ENCODE measurements at regions not wholly inside any gene's neighbourhood (a gene's known extent, or its start where the extent isn't known, plus 50 kb on each side); places are given as distances from the start of the nearest gene placed in this dataset.

DNA sequence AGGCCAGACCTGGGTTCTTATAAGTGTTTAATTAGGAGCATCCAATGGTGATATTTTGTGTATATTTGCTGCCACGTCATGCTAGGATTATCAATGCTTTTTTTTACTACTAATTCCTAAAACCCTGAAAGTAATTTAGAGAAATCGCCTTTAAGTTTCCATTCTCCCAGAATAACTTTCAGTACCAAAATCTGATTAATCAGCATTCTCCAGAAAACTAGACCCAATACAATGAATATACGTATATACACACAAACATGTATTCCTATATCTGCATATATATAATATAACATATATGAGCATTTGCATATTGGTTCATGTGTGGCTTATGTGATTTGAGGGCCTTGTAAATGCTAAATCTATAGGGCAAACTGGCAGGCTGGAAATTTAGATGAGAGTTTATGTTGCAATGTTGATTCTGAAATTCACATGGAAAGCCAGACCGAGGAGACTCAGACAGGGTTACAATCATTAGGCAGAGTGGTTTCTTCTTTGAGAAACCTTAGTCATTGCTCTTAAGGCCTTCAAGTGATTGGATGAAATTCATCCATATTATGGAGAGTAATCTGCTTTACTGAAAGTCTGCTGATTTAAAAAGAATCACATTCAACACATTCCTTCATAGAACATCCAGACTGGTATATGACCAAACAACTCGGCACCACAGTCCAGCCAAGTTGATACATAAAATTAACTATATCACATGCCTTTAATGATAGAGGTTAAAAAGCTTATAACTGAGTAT lies 65.9 kb upstream of the RGPD4 start:
- BruUV-seq (replicated peaks) = no TSS peak
- Histone ChIP-seq H2AFZ (no peak overlapping the region), H3K79me2 (ENCODE audit: low read depth) (no peaks in the 10 kb centered on the region), H4K20me1 (ENCODE audit: insufficient read depth) (no peaks in the 10 kb centered on the region), H3K9me3 (ENCODE audit: insufficient read depth, low read depth) (no peaks in the 10 kb centered on the region), H3F3A (ENCODE audit: insufficient read depth, low read depth) (no peaks in the 10 kb centered on the region), H3K4me1 (replicated peaks; ENCODE audit: insufficient read depth) (no peaks in the 10 kb centered on the region), H3K27me3 (ENCODE audit: insufficient read depth, low read depth) (no peaks in the 10 kb centered on the region), H3K4me3 (no peak overlapping the region), H3K4me2 (no peak overlapping the region), H3K9me2 (ENCODE audit: insufficient read depth) (no peaks in the 10 kb centered on the region), H3K36me3 (ENCODE audit: low read depth) (no peaks in the 10 kb centered on the region), H3K27ac (no peak overlapping the region)
- ChIA-PET POLR2A (ENCODE audit: unreplicated experiment) (interaction anchor here (0.6 kb wide), 1 partner anchor 462 kb away, joined by 4 read pairs; no protein-coding TSS in a partner anchor), CTCF (no interaction called here)
- DNase-seq = no peak
- TF ChIP-seq EZH2 (IDR thresholded peaks at IDR 0.05; ENCODE audit: low read depth) = no peak
- TF ChIP-seq, protein P1, sequence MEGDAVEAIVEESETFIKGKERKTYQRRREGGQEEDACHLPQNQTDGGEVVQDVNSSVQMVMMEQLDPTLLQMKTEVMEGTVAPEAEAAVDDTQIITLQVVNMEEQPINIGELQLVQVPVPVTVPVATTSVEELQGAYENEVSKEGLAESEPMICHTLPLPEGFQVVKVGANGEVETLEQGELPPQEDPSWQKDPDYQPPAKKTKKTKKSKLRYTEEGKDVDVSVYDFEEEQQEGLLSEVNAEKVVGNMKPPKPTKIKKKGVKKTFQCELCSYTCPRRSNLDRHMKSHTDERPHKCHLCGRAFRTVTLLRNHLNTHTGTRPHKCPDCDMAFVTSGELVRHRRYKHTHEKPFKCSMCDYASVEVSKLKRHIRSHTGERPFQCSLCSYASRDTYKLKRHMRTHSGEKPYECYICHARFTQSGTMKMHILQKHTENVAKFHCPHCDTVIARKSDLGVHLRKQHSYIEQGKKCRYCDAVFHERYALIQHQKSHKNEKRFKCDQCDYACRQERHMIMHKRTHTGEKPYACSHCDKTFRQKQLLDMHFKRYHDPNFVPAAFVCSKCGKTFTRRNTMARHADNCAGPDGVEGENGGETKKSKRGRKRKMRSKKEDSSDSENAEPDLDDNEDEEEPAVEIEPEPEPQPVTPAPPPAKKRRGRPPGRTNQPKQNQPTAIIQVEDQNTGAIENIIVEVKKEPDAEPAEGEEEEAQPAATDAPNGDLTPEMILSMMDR (conservative IDR thresholded peaks at IDR 0.05) = no peak
- intact Hi-C loops (cut with micrococcal nuclease; ENCODE audit: unreplicated experiment) = no loop called here

DNA sequence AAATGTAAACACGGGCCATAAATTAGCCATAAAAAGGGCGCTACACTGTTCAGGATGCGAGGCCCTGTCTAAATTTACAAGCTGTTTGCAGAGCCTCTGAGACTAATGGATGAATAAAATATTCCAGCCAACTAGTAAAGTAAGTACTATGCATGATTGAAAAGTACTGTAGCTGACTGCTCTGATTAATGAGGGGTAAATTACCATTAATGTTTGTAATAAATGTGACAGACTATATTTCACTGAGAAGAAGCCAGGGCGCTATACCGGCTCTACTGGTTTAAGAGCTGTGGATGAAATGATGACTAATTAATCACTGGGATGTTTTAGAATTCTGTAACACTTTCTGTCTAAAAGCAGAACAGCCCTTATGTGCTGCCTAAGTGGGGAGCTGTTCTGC lies 54.3 kb upstream of the RGPD4 start:
- H3K9me3 ChIP-seq (ENCODE audit: insufficient read depth, low read depth) = no peaks in the 10 kb centered on the region
- H3F3A ChIP-seq (ENCODE audit: insufficient read depth, low read depth) = no peaks in the 10 kb centered on the region
- H3K79me2 ChIP-seq (ENCODE audit: low read depth) = no peaks in the 10 kb centered on the region
- H3K4me3 ChIP-seq = no peak overlapping the region
- no peaks in the 10 kb centered on the region for H3K4me1 ChIP-seq (replicated peaks; ENCODE audit: insufficient read depth)
- no peak overlapping the region for H3K27ac ChIP-seq
- POLR2A ChIA-PET (ENCODE audit: unreplicated experiment) = no interaction called here
- no peaks in the 10 kb centered on the region for H3K9me2 ChIP-seq (ENCODE audit: insufficient read depth)
- no peak for DNase-seq
- no peak overlapping the region for H2AFZ ChIP-seq
- no peaks in the 10 kb centered on the region for H3K36me3 ChIP-seq (ENCODE audit: low read depth)
- no TSS peak for BruUV-seq (replicated peaks)
- CTCF ChIA-PET = interaction anchor here (0.6 kb wide), 1 partner anchor 161 kb away, joined by 6 read pairs; no protein-coding TSS in a partner anchor
- H3K4me2 ChIP-seq = no peak overlapping the region
- TF ChIP-seq EZH2 (IDR thresholded peaks at IDR 0.05; ENCODE audit: low read depth) = no peak
- TF ChIP-seq, protein P1 (conservative IDR thresholded peaks at IDR 0.05) = no peak
- no peaks in the 10 kb centered on the region for H4K20me1 ChIP-seq (ENCODE audit: insufficient read depth)
- H3K27me3 ChIP-seq (ENCODE audit: insufficient read depth, low read depth) = peaks cover 9% of the 10 kb centered on the region
- intact Hi-C loops (cut with micrococcal nuclease; ENCODE audit: unreplicated experiment) = no loop called here

DNA sequence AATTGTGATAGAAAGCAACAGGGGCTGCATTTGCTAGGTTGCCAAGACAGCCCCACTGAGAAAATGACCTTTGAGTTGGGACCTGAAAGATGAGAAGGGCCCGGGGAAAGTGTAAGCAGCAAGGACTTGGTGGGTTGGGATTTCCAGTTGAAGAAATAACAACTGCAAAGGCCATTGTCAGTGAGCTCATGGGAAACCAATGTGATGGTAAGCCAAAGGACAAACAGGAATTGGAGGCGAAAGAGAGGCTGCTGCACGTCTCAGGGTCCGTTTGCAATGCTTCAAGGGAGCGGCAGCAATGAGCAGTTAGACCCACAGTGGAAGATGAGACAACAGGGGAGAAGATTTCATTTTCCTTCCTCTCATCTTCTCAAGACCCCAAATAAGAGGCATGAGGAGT lies 51.5 kb upstream of the RGPD4 start:
- Histone ChIP-seq H3K9me2 (ENCODE audit: insufficient read depth) (no peaks in the 10 kb centered on the region), H4K20me1 (ENCODE audit: insufficient read depth) (no peaks in the 10 kb centered on the region), H3F3A (ENCODE audit: insufficient read depth, low read depth) (no peaks in the 10 kb centered on the region), H3K9me3 (ENCODE audit: insufficient read depth, low read depth) (no peaks in the 10 kb centered on the region), H3K27ac (no peak overlapping the region), H3K4me3 (no peak overlapping the region), H3K4me2 (no peak overlapping the region), H3K27me3 (ENCODE audit: insufficient read depth, low read depth) (peaks cover 11% of the 10 kb centered on the region), H2AFZ (no peak overlapping the region), H3K4me1 (replicated peaks; ENCODE audit: insufficient read depth) (no peaks in the 10 kb centered on the region), H3K36me3 (ENCODE audit: low read depth) (no peaks in the 10 kb centered on the region), H3K79me2 (ENCODE audit: low read depth) (no peaks in the 10 kb centered on the region)
- ChIA-PET CTCF (no interaction called here), POLR2A (ENCODE audit: unreplicated experiment) (no interaction called here)
- no TSS peak for BruUV-seq (replicated peaks)
- no peak for TF ChIP-seq EZH2 (IDR thresholded peaks at IDR 0.05; ENCODE audit: low read depth)
- TF ChIP-seq, protein P1 (conservative IDR thresholded peaks at IDR 0.05) = no peak
- DNase-seq = no peak
- intact Hi-C loops (cut with micrococcal nuclease; ENCODE audit: unreplicated experiment) = no loop called here
